ENCODE measurements at regions not wholly inside any gene's neighbourhood (a gene's known extent, or its start where the extent isn't known, plus 50 kb on each side); places are given as distances from the start of the nearest gene placed in this dataset.
"Not testable (repeated sequence)": the region's sequence is repeated elsewhere in the genome, so short reads cannot be mapped to it uniquely, and the experiment has no call there.

- Mint-ChIP-seq H3K27ac (no peak overlapping the region), H3K36me3 (ENCODE audit: low read depth) (peaks cover 27% of the 10 kb centered on the region), H3K27me3 (ENCODE audit: low read depth, poor library complexity) (no peaks in the 10 kb centered on the region), H3K4me3 (no peak overlapping the region), H3K9me3 (peaks cover 44% of the 10 kb centered on the region), H3K4me1 (no peaks in the 10 kb centered on the region)
- TF ChIP-seq CTCF (IDR thresholded peaks at IDR 0.05): no peak
- no peak for DNase-seq
Observed at GRCh38 chrX:7606039-7606652, 236.8 kb upstream of the VCX start.

GRCh38 chrX:7603387-7603786 lies 239.6 kb upstream of the VCX start:
- Mint-ChIP-seq H3K27me3 (ENCODE audit: low read depth, poor library complexity) (no peaks in the 10 kb centered on the region), H3K9me3 (peaks cover 33% of the 10 kb centered on the region), H3K27ac (no peak overlapping the region), H3K4me1 (no peaks in the 10 kb centered on the region), H3K4me3 (no peak overlapping the region), H3K36me3 (ENCODE audit: low read depth) (peaks cover 33% of the 10 kb centered on the region)
- no peak for DNase-seq
- no peak for TF ChIP-seq CTCF (IDR thresholded peaks at IDR 0.05)

GRCh38 chrX:7596822-7597221 lies 246.1 kb upstream of the VCX start:
- H3K27me3 Mint-ChIP-seq (ENCODE audit: low read depth, poor library complexity): no peaks in the 10 kb centered on the region
- H3K4me3 Mint-ChIP-seq: no peak overlapping the region
- DNase-seq: no peak
- H3K27ac Mint-ChIP-seq: no peak overlapping the region
- H3K4me1 Mint-ChIP-seq: peaks cover 7% of the 10 kb centered on the region
- peaks cover 25% of the 10 kb centered on the region for H3K9me3 Mint-ChIP-seq
- no peak for TF ChIP-seq CTCF (IDR thresholded peaks at IDR 0.05)
- peaks cover 23% of the 10 kb centered on the region for H3K36me3 Mint-ChIP-seq (ENCODE audit: low read depth)

- H3K27ac Mint-ChIP-seq: peak overlapping the region; percentile 45
- peak overlapping the region; percentile 52 for H3K4me3 Mint-ChIP-seq
- H3K9me3 Mint-ChIP-seq: peaks cover 26% of the 10 kb centered on the region
- not testable (repeated sequence) for H3K27me3 Mint-ChIP-seq (ENCODE audit: low read depth, poor library complexity); H3K4me1 Mint-ChIP-seq; DNase-seq
- H3K36me3 Mint-ChIP-seq (ENCODE audit: low read depth): peaks cover 13% of the 10 kb centered on the region
Observed at GRCh38 chrX:7593370-7593769, 249.6 kb upstream of the VCX start.

GRCh38 chrX:7586126-7586525 lies 256.8 kb upstream of the VCX start:
- Mint-ChIP-seq H3K36me3 (ENCODE audit: low read depth) (no peaks in the 10 kb centered on the region), H3K9me3 (no peaks in the 10 kb centered on the region), H3K4me1 (no peaks in the 10 kb centered on the region), H3K4me3 (no peak overlapping the region), H3K27ac (no peak overlapping the region), H3K27me3 (ENCODE audit: low read depth, poor library complexity) (peaks cover 3% of the 10 kb centered on the region)
- peak; percentile 11 for DNase-seq
- TF ChIP-seq CTCF (IDR thresholded peaks at IDR 0.05): peak; percentile 56

- H3K27ac Mint-ChIP-seq: no peak overlapping the region
- no peaks in the 10 kb centered on the region for H3K4me1 Mint-ChIP-seq
- no peaks in the 10 kb centered on the region for H3K36me3 Mint-ChIP-seq (ENCODE audit: low read depth)
- H3K27me3 Mint-ChIP-seq (ENCODE audit: low read depth, poor library complexity): peaks cover 9% of the 10 kb centered on the region
- no peak overlapping the region for H3K4me3 Mint-ChIP-seq
- H3K9me3 Mint-ChIP-seq: no peaks in the 10 kb centered on the region
- no peak for TF ChIP-seq CTCF (IDR thresholded peaks at IDR 0.05)
- no peak for DNase-seq
Observed at GRCh38 chrX:7582191-7582590, 260.8 kb upstream of the VCX start.

Measured in nephron progenitor cell (in vitro differentiated cells).